Thyroid gland (tissue), 4 donors: ENCODE measurements at regions not wholly inside any gene's neighbourhood (a gene's known extent, or its start where the extent isn't known, plus 50 kb on each side); places are given as distances from the start of the nearest gene placed in this dataset.

ENCODE experiments used
- POLR2A ChIP-seq, 2 donors: fragments of 450-650 bp; IDR thresholded peaks; one replicate each; pipeline ENCODE4 v1.6.1; 2017; ENCODE audit warnings: antibody characterized with exemption in 2 of 2, mild to moderate bottlenecking in 2 of 2, moderate library complexity in 1 of 2
- TF ChIP-seq, protein P1 (sequence below), 6 experiments: fragments of 200-600 bp in 3 of 6; fragments of 450-650 bp in 3 of 6; sonication (generic) in 3 of 6; IDR thresholded peaks; one replicate each; pipeline ENCODE4 v1.5.1; 2016 to 2019; ENCODE audit warnings: antibody characterized with exemption in 6 of 6, mild to moderate bottlenecking in 2 of 6, inconsistent platforms in 1 of 6, moderate library complexity in 1 of 6

GRCh38 chr1:105632342-105633196, 1423.9 kb upstream of the PRMT6 start:
- TF ChIP-seq, protein P1, sequence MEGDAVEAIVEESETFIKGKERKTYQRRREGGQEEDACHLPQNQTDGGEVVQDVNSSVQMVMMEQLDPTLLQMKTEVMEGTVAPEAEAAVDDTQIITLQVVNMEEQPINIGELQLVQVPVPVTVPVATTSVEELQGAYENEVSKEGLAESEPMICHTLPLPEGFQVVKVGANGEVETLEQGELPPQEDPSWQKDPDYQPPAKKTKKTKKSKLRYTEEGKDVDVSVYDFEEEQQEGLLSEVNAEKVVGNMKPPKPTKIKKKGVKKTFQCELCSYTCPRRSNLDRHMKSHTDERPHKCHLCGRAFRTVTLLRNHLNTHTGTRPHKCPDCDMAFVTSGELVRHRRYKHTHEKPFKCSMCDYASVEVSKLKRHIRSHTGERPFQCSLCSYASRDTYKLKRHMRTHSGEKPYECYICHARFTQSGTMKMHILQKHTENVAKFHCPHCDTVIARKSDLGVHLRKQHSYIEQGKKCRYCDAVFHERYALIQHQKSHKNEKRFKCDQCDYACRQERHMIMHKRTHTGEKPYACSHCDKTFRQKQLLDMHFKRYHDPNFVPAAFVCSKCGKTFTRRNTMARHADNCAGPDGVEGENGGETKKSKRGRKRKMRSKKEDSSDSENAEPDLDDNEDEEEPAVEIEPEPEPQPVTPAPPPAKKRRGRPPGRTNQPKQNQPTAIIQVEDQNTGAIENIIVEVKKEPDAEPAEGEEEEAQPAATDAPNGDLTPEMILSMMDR (IDR thresholded peaks at IDR 0.05): no peak
- TF ChIP-seq POLR2A (IDR thresholded peaks at IDR 0.05): no peak
